ENCODE measurements at regions not wholly inside any gene's neighbourhood (a gene's known extent, or its start where the extent isn't known, plus 50 kb on each side); places are given as distances from the start of the nearest gene placed in this dataset.

DNA sequence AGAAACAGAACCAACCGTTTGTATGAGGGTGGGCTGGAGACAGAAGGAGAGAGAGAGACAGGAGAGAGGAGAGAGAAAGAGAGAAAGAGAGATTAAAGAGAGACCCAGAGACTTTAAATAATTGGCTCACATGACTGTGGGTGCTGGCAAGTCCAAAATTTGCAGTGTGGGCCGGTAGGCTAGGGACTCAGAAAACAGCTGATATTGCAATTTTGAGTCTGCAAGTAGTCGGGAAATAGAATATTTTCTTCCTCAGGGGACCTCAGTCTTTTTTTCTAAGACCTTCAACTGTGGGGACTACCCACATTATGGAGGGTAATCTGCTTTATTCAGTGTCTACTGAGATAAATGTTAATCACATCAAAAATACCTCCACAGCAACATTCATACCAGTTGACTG is 1439.0 kb downstream of the CDH11 start:
- no peaks in the 10 kb centered on the region for H3K4me1 ChIP-seq (ENCODE audit: control insufficient read depth, low read length)
- no peaks in the 10 kb centered on the region for H3K9me3 ChIP-seq (ENCODE audit: control insufficient read depth, insufficient read depth, low read length)
- TF ChIP-seq, protein P1, sequence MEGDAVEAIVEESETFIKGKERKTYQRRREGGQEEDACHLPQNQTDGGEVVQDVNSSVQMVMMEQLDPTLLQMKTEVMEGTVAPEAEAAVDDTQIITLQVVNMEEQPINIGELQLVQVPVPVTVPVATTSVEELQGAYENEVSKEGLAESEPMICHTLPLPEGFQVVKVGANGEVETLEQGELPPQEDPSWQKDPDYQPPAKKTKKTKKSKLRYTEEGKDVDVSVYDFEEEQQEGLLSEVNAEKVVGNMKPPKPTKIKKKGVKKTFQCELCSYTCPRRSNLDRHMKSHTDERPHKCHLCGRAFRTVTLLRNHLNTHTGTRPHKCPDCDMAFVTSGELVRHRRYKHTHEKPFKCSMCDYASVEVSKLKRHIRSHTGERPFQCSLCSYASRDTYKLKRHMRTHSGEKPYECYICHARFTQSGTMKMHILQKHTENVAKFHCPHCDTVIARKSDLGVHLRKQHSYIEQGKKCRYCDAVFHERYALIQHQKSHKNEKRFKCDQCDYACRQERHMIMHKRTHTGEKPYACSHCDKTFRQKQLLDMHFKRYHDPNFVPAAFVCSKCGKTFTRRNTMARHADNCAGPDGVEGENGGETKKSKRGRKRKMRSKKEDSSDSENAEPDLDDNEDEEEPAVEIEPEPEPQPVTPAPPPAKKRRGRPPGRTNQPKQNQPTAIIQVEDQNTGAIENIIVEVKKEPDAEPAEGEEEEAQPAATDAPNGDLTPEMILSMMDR (IDR thresholded peaks at IDR 0.05; ENCODE audit: low read depth, low read length, poor library complexity, severe bottlenecking) = no peak
- TF ChIP-seq EZH2phosphoT487 (IDR thresholded peaks at IDR 0.05; ENCODE audit: borderline replicate concordance, low read length) = no peak
- H3K36me3 ChIP-seq (ENCODE audit: control insufficient read depth, low read length) = no peaks in the 10 kb centered on the region
- no peak overlapping the region for H3K4me2 ChIP-seq (ENCODE audit: low read length)
- no peaks in the 10 kb centered on the region for H3K79me2 ChIP-seq (ENCODE audit: control insufficient read depth, low read length)
- H3K27me3 ChIP-seq (ENCODE audit: control insufficient read depth, low read length) = no peaks in the 10 kb centered on the region
- H4K20me1 ChIP-seq (ENCODE audit: control insufficient read depth, insufficient read depth, low read depth, low read length) = no peaks in the 10 kb centered on the region
- no peaks in the 10 kb centered on the region for H3F3A ChIP-seq (ENCODE audit: control insufficient read depth, insufficient read depth)
- H3K9me2 ChIP-seq (replicated peaks; ENCODE audit: control insufficient read depth, low read length) = no peaks in the 10 kb centered on the region
- no peak overlapping the region for H3K4me3 ChIP-seq (ENCODE audit: low read length)
- H3K27ac ChIP-seq (ENCODE audit: low read depth, low read length) = no peak overlapping the region

DNA sequence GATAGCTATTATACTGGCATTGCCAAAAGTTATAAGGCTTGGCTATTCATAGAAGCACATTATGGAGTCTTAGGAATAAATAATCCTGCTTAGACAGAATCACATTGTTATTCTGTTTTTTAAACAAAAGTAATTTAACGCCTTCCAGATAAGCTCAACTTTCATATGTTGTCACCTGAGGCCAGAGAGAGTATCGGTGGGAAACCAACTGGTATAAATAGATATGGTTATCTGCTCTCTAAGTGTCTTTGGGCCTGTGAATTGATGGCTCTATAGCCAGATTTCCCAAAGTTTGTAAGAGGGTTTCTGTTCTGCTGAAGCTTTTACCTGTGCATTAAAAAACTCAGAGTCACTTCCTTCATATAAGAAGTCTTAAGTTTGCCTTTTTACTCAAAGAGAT is 1449.4 kb downstream of the CDH11 start:
- H3K36me3 ChIP-seq (ENCODE audit: control insufficient read depth, low read length) = no peaks in the 10 kb centered on the region
- H3K4me2 ChIP-seq (ENCODE audit: low read length) = no peak overlapping the region
- H3K4me1 ChIP-seq (ENCODE audit: control insufficient read depth, low read length) = no peaks in the 10 kb centered on the region
- H3F3A ChIP-seq (ENCODE audit: control insufficient read depth, insufficient read depth) = no peaks in the 10 kb centered on the region
- no peaks in the 10 kb centered on the region for H3K9me2 ChIP-seq (replicated peaks; ENCODE audit: control insufficient read depth, low read length)
- no peaks in the 10 kb centered on the region for H3K79me2 ChIP-seq (ENCODE audit: control insufficient read depth, low read length)
- H3K4me3 ChIP-seq (ENCODE audit: low read length) = no peak overlapping the region
- H3K27me3 ChIP-seq (ENCODE audit: control insufficient read depth, low read length) = no peaks in the 10 kb centered on the region
- H3K9me3 ChIP-seq (ENCODE audit: control insufficient read depth, insufficient read depth, low read length) = no peaks in the 10 kb centered on the region
- H4K20me1 ChIP-seq (ENCODE audit: control insufficient read depth, insufficient read depth, low read depth, low read length) = no peaks in the 10 kb centered on the region
- no peak overlapping the region for H3K27ac ChIP-seq (ENCODE audit: low read depth, low read length)
- no peak for TF ChIP-seq EZH2phosphoT487 (IDR thresholded peaks at IDR 0.05; ENCODE audit: borderline replicate concordance, low read length)
- TF ChIP-seq, protein P1 (IDR thresholded peaks at IDR 0.05; ENCODE audit: low read depth, low read length, poor library complexity, severe bottlenecking) = no peak

DNA sequence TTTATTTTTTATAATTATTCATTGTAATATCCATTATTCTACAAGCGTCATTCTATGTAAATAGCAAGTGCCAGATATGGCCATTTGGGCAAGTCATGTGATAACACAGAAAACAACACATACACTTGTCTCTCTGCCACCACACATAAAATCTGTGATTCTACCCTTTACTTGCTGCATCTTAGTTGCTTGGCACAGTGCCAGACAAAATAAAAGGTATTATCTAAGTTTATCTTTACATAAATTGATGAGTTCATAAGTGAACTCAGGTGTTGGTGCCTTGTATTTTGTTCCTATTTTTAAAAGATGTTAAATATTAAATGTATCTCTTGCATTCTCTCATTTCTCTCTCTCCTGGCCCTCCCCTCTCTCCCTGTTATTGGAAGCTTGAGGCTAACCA is 1458.7 kb downstream of the CDH11 start:
- H3K79me2 ChIP-seq (ENCODE audit: control insufficient read depth, low read length) = no peaks in the 10 kb centered on the region
- no peak overlapping the region for H3K27ac ChIP-seq (ENCODE audit: low read depth, low read length)
- H3F3A ChIP-seq (ENCODE audit: control insufficient read depth, insufficient read depth) = no peaks in the 10 kb centered on the region
- H3K9me3 ChIP-seq (ENCODE audit: control insufficient read depth, insufficient read depth, low read length) = no peaks in the 10 kb centered on the region
- no peak overlapping the region for H3K4me2 ChIP-seq (ENCODE audit: low read length)
- no peaks in the 10 kb centered on the region for H4K20me1 ChIP-seq (ENCODE audit: control insufficient read depth, insufficient read depth, low read depth, low read length)
- no peaks in the 10 kb centered on the region for H3K9me2 ChIP-seq (replicated peaks; ENCODE audit: control insufficient read depth, low read length)
- TF ChIP-seq EZH2phosphoT487 (IDR thresholded peaks at IDR 0.05; ENCODE audit: borderline replicate concordance, low read length) = no peak
- H3K4me3 ChIP-seq (ENCODE audit: low read length) = no peak overlapping the region
- H3K4me1 ChIP-seq (ENCODE audit: control insufficient read depth, low read length) = no peaks in the 10 kb centered on the region
- no peaks in the 10 kb centered on the region for H3K27me3 ChIP-seq (ENCODE audit: control insufficient read depth, low read length)
- H3K36me3 ChIP-seq (ENCODE audit: control insufficient read depth, low read length) = no peaks in the 10 kb centered on the region

DNA sequence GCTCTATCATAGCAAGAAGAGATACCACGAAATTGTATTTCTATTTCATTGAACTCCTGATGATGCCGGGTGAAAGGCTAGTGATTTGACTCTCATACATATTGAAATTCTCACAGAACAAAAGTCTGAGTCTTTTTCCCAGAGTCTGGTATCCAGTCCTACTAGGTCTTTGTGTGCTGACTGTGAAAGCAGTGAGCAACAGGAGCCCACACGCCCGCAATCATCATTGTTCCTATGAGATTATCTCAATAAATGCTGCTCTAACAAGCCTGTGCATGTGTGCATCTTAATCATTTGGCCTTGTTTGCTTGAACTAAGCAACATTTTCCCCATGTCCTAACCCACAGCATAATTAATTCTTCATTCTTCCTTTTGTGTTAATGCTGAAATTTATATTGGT is 1466.0 kb downstream of the CDH11 start:
- Histone ChIP-seq H3K4me3 (ENCODE audit: low read length) (no peak overlapping the region), H3F3A (ENCODE audit: control insufficient read depth, insufficient read depth) (no peaks in the 10 kb centered on the region), H3K79me2 (ENCODE audit: control insufficient read depth, low read length) (no peaks in the 10 kb centered on the region), H3K27ac (ENCODE audit: low read depth, low read length) (no peak overlapping the region), H3K9me2 (replicated peaks; ENCODE audit: control insufficient read depth, low read length) (no peaks in the 10 kb centered on the region), H3K4me2 (ENCODE audit: low read length) (no peak overlapping the region), H4K20me1 (ENCODE audit: control insufficient read depth, insufficient read depth, low read depth, low read length) (no peaks in the 10 kb centered on the region), H3K27me3 (ENCODE audit: control insufficient read depth, low read length) (no peaks in the 10 kb centered on the region), H3K9me3 (ENCODE audit: control insufficient read depth, insufficient read depth, low read length) (no peaks in the 10 kb centered on the region), H3K4me1 (ENCODE audit: control insufficient read depth, low read length) (no peaks in the 10 kb centered on the region), H3K36me3 (ENCODE audit: control insufficient read depth, low read length) (no peaks in the 10 kb centered on the region)
- no peak for TF ChIP-seq EZH2phosphoT487 (IDR thresholded peaks at IDR 0.05; ENCODE audit: borderline replicate concordance, low read length)
- TF ChIP-seq, protein P1 (IDR thresholded peaks at IDR 0.05; ENCODE audit: low read depth, low read length, poor library complexity, severe bottlenecking) = no peak

All from DOHH2 (cell line).